Stimulated activated naive CD4-positive, alpha-beta T cell (primary cell): ENCODE measurements at regions not wholly inside any gene's neighbourhood (a gene's known extent, or its start where the extent isn't known, plus 50 kb on each side); places are given as distances from the start of the nearest gene placed in this dataset.
A peak's percentile ranks its signal among the peaks of the same experiment; 100 is the strongest.

ENCODE experiments used
- DNase-seq, 6 experiments: peaks; one replicate each; lab custom pipeline; 2025; lab: John Stamatoyannopoulos, UW

- DNase-seq, result no peak
These were observed 136.2 kb upstream of the TAB2 start for GRCh38 chr6:149181304-149181703.

- no peak for DNase-seq
These were observed 135.2 kb upstream of the TAB2 start for GRCh38 chr6:149182262-149182661.

- no peak for DNase-seq
These were observed 133.0 kb upstream of the TAB2 start for GRCh38 chr6:149184523-149184922.

- DNase-seq, result no peak
These were observed 131.6 kb upstream of the TAB2 start for GRCh38 chr6:149185799-149186357.

GRCh38 chr6:149186873-149187272 lies 130.6 kb upstream of the TAB2 start:
- DNase-seq, result no peak

GRCh38 chr6:149190224-149190831 lies 127.2 kb upstream of the TAB2 start:
- DNase-seq, result peak in 4 of 6 experiments; percentile 12 to 17 (median 14)

GRCh38 chr6:149194820-149195558 lies 122.5 kb upstream of the TAB2 start:
- no peak for DNase-seq

- no peak for DNase-seq
These were observed 121.4 kb upstream of the TAB2 start for GRCh38 chr6:149196091-149196490.

- DNase-seq, result no peak
These were observed 120.0 kb upstream of the TAB2 start for GRCh38 chr6:149197482-149197881.

- DNase-seq, result no peak
These were observed 119.2 kb upstream of the TAB2 start for GRCh38 chr6:149198265-149198664.

- no peak for DNase-seq
These were observed 117.1 kb upstream of the TAB2 start for GRCh38 chr6:149200282-149200945.

GRCh38 chr6:149201068-149201655 lies 116.3 kb upstream of the TAB2 start:
- DNase-seq, result no peak

- no peak for DNase-seq
These were observed 115.4 kb upstream of the TAB2 start for GRCh38 chr6:149202100-149202499.

- no peak for DNase-seq
These were observed 114.6 kb upstream of the TAB2 start for GRCh38 chr6:149202952-149203351.

GRCh38 chr6:149203509-149203908 lies 114.0 kb upstream of the TAB2 start:
- DNase-seq, result no peak

- DNase-seq, result no peak
These were observed 109.3 kb upstream of the TAB2 start for GRCh38 chr6:149208134-149208601.

- DNase-seq, result no peak
These were observed 107.4 kb upstream of the TAB2 start for GRCh38 chr6:149209871-149210775.

- DNase-seq, result no peak
These were observed 106.4 kb upstream of the TAB2 start for GRCh38 chr6:149211046-149211571.

GRCh38 chr6:149212206-149212605 lies 105.3 kb upstream of the TAB2 start:
- no peak for DNase-seq

- no peak for DNase-seq
These were observed 104.4 kb upstream of the TAB2 start for GRCh38 chr6:149212892-149213801.
